Heart right ventricle (tissue), 16 donors: ENCODE measurements at regions not wholly inside any gene's neighbourhood (a gene's known extent, or its start where the extent isn't known, plus 50 kb on each side); places are given as distances from the start of the nearest gene placed in this dataset.

Experiments used
- ATAC-seq, 8 donors: fragments of 200-7000 bp; cut with Tn5 transposase; one replicate each; pipeline ENCODE4 v1.9.1; 2020; ENCODE audit warnings: mild to moderate bottlenecking in 8 of 8, moderate library complexity in 8 of 8, moderate number of reproducible peaks in 1 of 8
- DNase-seq, 2 donors: peaks; one replicate each; pipeline ENCODE4 v3.0.0-alpha.2; 2020
- H3K27ac ChIP-seq, 10 donors: fragments of 200-600 bp; sonication (generic) in 2 of 10; one replicate each; pipeline versions ENCODE4 v1.5.0 to v1.8.0; 2020 to 2022; ENCODE audit warnings: mild to moderate bottlenecking in 3 of 10
- H3K27me3 ChIP-seq, 7 donors: fragments of 200-600 bp; one replicate each; pipeline ENCODE4 v1.8.0; 2021 to 2022; ENCODE audit warnings: mild to moderate bottlenecking in 2 of 7
- H3K36me3 ChIP-seq, 9 donors: fragments of 200-600 bp; sonication (generic) in 1 of 9; one replicate each; pipeline versions ENCODE4 v1.5.0 to v1.8.0; 2020 to 2022; ENCODE audit warnings: mild to moderate bottlenecking in 2 of 9
- H3K4me1 ChIP-seq, 9 donors: fragments of 200-600 bp; sonication (generic) in 1 of 9; one replicate each; pipeline versions ENCODE4 v1.5.0 to v1.8.0; 2020 to 2022; ENCODE audit warnings: mild to moderate bottlenecking in 4 of 9
- H3K4me3 ChIP-seq, 10 donors: fragments of 200-600 bp; sonication (generic) in 2 of 10; one replicate each; pipeline versions ENCODE4 v1.5.0 to v1.8.0; 2020 to 2022; ENCODE audit warnings: mild to moderate bottlenecking in 7 of 10, moderate library complexity in 2 of 10
- H3K9me3 ChIP-seq, 11 donors: fragments of 200-600 bp in 10 of 11; sonication (generic) in 2 of 11; one replicate each; pipeline versions ENCODE4 v1.5.0 to v1.8.0; 2013 to 2022; ENCODE audit warnings: mild to moderate bottlenecking in 2 of 11, control low read depth in 1 of 11, moderate library complexity in 1 of 11
- WGBS, 2 donors: extraction: QIAGEN DNeasy Blood & Tissue Kit; methylation state at CpG; one replicate each; pipeline ENCODE4 v1.1.7; 2013; ENCODE audit warnings: inconsistent platforms in 1 of 2; 5-methylcytosine and 5-hydroxymethylcytosine counted together
- intact Hi-C, 10 donors: fragments of 100-400 bp; cut with DNase I; formaldehyde crosslinking; loops; one replicate each; pipeline versions ENCODE4 v1.11.1 to v1.14.2; 2022
- TF ChIP-seq, protein P1 (sequence below), 9 donors: fragments of 200-600 bp; sonication (generic) in 2 of 9; IDR thresholded peaks; one replicate each; pipeline versions ENCODE4 v1.5.0 to v1.8.0; 2021 to 2022; ENCODE audit warnings: antibody characterized with exemption in 9 of 9, mild to moderate bottlenecking in 5 of 9, moderate library complexity in 1 of 9
- donor health status: Arrhythmogenic right ventricular cardiomyopathy.
- donor health status: ischemic (EF 13 %, LVEDD 7.1; RV severe dilation, severe dysfunction).
- donor health status: healthy with polysubstance abuse.
- donor health status: DM: no; HTN: yes; CAD: no.
- donor health status: DM: no; HTN: no; CAD: no.
- donor health status: ischemic (EF 25% LVEDD 6.9; RV normal size, moderate dysfunction).
- donor health status: ischemic (EF 25% LVEDD 5.7; RV mildly dilated, moderate dysfunction).
- donor health status: healthy.
- donor health status: DM: yes; HTN: yes; CAD: no.
- donor health status: Ischemic cardiomyopathy.
- donor health status: ischemic (EF 35%, LVEDD 5.7; RV mildly dilated, moderate dysfunction).
- donor health status: nonischemic (EF 11% LVEDD 7.7; RV severe dilation, severe dysfunction).
- donor health status: DM: yes; HTN: yes; CAD: no.
- donor health status: PGD.
- donor health status: ischemic (EF 29% LVEDD 5.4; RV normal size, mild dysfunction).
- donor health status: nonischemic (EF 23%, LVEDD 6.1; RV moderate dilation, normal function).

DNA sequence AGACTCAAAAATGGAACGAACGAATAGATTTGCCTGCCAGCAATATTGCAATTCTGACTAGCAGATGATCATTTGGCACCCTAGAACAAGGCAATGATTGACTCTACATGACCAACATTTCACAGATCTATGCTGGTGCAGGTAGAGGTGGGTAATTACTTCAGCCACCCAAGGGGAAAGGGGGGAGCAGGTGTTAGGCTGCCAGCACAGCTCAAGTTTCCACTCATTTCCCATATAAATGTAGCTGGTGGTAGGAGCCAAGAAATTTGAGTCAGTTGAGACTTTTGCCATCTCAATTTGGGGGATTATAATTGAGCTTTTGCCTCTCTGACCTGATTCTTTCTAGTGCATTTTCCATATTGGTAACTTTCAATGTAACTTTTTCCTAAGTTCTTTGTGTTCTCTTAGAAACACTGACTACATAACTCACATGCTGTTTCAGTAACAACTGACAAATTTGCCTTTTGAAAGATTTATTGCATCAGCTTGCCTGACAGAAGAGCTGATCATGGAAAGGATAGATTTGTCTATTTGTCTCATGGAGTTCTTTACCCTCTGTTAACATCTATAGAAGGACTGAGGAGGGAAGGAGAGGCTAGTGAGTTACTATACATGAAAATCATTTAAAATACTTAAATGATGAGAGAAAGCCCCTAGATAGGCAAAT is 902.5 kb downstream of the ZPLD1 start:
- no peak overlapping the region for H3K27ac ChIP-seq
- H3K27me3 ChIP-seq = no peaks in the 10 kb centered on the region
- no peaks in the 10 kb centered on the region for H3K36me3 ChIP-seq
- DNase-seq (no peak), ATAC-seq (no peak)
- 91 to 92% methylated on average over 2 of the region's 2 CpGs for WGBS, 2 donors
- H3K4me3 ChIP-seq = no peak overlapping the region
- TF ChIP-seq, protein P1, sequence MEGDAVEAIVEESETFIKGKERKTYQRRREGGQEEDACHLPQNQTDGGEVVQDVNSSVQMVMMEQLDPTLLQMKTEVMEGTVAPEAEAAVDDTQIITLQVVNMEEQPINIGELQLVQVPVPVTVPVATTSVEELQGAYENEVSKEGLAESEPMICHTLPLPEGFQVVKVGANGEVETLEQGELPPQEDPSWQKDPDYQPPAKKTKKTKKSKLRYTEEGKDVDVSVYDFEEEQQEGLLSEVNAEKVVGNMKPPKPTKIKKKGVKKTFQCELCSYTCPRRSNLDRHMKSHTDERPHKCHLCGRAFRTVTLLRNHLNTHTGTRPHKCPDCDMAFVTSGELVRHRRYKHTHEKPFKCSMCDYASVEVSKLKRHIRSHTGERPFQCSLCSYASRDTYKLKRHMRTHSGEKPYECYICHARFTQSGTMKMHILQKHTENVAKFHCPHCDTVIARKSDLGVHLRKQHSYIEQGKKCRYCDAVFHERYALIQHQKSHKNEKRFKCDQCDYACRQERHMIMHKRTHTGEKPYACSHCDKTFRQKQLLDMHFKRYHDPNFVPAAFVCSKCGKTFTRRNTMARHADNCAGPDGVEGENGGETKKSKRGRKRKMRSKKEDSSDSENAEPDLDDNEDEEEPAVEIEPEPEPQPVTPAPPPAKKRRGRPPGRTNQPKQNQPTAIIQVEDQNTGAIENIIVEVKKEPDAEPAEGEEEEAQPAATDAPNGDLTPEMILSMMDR (IDR thresholded peaks at IDR 0.05) = no peak
- no peaks in the 10 kb centered on the region for H3K4me1 ChIP-seq
- intact Hi-C loops = no loop called here
- no peaks in the 10 kb centered on the region for H3K9me3 ChIP-seq

DNA sequence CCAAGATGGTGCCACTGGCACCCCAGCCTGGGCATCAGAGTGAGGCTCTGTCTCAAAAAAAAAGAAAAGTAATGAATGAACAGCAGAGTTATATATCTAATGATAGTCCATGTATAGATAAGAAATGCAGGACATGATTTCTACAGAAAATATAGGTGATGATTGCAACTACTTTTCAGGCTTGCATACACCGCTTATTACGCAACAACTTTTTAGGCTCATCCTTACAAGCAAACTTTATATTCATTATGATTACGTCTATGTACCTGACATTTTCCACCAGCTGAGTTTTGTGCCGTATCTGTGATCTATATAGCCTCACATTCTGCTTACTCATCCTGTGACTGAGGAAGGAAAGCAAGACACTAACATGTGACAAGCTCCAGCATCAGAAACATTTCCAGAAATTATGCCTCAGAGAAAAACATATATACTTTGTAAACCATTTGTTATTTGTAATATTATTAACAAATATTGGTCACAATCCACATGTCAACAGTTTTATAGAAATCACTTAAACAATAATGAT is 906.3 kb downstream of the ZPLD1 start:
- ATAC-seq = no peak
- TF ChIP-seq, protein P1 (IDR thresholded peaks at IDR 0.05) = no peak

DNA sequence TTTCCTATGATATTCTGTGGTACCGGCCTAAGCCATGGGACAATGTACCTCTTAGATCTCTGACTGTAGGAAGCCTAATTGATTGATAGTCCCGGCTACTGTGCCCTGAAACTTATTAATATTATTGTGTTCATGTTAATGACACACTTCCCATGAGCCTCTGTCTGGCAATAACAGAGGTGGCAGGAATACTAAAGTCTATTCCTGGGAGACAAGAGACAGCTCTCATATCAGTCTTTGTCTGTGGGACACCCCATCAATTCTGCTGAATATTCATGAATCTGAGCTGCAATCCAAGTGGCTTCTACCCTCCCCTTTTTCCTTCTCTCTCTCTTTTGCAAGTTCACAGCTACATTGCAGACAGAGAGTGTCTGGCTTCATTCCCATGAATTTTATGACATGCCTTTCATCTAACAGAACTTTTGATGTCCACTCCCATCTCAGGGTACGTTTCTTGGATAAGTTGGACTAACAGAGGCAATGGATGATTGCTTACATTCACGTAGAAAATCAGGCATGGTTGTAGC is 907.5 kb downstream of the ZPLD1 start:
- no peak for ATAC-seq
- H3K4me1 ChIP-seq = no peaks in the 10 kb centered on the region
- H3K9me3 ChIP-seq = peaks cover 0 to 4% (median 0%) of the 10 kb centered on the region in 11 donors
- no peaks in the 10 kb centered on the region for H3K36me3 ChIP-seq
- H3K27ac ChIP-seq = no peak overlapping the region
- TF ChIP-seq, protein P1 (IDR thresholded peaks at IDR 0.05) = no peak
- H3K4me3 ChIP-seq = no peak overlapping the region
- 67 to 71% methylated on average over 4 of the region's 4 CpGs for WGBS, 2 donors
- H3K27me3 ChIP-seq = no peaks in the 10 kb centered on the region
- DNase-seq = no peak
- intact Hi-C loops = no loop called here

More for the DNA sequence above, 906.3 kb downstream of the ZPLD1 start:
- no peaks in the 10 kb centered on the region for H3K4me1 ChIP-seq
- peaks cover 0 to 4% (median 0%) of the 10 kb centered on the region in 11 donors for H3K9me3 ChIP-seq
- WGBS, 2 donors = 81 to 90% methylated on average over 4 of the region's 4 CpGs
- intact Hi-C loops = no loop called here
- no peak overlapping the region for H3K27ac ChIP-seq
- no peak for DNase-seq
- H3K27me3 ChIP-seq = no peaks in the 10 kb centered on the region
- no peak overlapping the region for H3K4me3 ChIP-seq
- no peaks in the 10 kb centered on the region for H3K36me3 ChIP-seq

DNA sequence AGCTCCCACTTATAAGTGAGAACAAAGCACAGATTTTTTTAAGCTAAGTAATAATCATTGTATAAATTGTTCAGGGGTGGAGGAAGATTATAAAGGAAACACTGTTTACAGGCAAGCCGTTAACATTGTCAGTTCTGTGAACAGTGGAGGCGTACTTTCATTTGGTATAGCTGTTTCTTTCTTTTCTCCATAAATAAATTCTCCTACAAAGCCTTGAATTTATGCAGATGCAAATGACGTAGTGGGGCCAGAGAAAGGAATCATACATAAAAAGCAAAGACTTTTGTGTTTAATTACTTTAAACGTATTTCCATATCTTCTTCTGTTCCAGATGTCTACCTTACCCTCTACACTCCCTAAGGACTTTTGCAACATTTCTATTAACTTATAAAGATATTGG is 914.9 kb downstream of the ZPLD1 start:
- H3K9me3 ChIP-seq = peaks cover 0 to 2% (median 0%) of the 10 kb centered on the region in 11 donors
- H3K4me3 ChIP-seq = no peak overlapping the region
- H3K36me3 ChIP-seq = no peaks in the 10 kb centered on the region
- ATAC-seq (no peak), DNase-seq (no peak)
- H3K27me3 ChIP-seq = no peaks in the 10 kb centered on the region
- WGBS, 2 donors = 77 to 86% methylated on average over 4 of the region's 4 CpGs
- TF ChIP-seq, protein P1 (IDR thresholded peaks at IDR 0.05) = no peak
- no peak overlapping the region for H3K27ac ChIP-seq
- no peaks in the 10 kb centered on the region for H3K4me1 ChIP-seq
- intact Hi-C loops = no loop called here
